ENCODE measurements at regions not wholly inside any gene's neighbourhood (a gene's known extent, or its start where the extent isn't known, plus 50 kb on each side); places are given as distances from the start of the nearest gene placed in this dataset.

DNA sequence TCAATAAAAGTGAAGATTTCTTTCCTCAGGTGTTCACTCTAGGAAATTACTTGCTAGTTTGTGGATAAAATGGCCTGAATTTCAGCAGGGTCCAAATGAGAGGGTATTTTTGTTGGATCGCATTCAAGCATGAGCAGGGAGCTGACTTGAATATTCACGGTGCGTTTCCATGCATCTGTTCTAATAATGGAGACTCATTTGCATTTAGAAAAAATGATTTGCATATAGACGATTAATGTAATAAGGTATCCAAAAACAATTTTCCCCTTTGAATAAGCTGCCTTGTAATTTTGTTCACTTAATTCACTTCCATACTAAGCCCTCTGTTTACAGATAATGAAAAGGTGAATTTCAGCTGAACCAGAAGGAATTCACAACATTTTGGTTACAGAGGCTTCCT, 130.9 kb upstream of the AJAP1 start:
- Histone ChIP-seq H3K27ac (ENCODE audit: low read length) (no peak overlapping the region), H3K36me3 (ENCODE audit: control insufficient read depth in 1 of 2, insufficient read depth in 2 of 2, low read length in 2 of 2) (no peaks in the 10 kb centered on the region), H3K9me3 (ENCODE audit: control insufficient read depth in 1 of 2, low read length in 2 of 2) (no peaks in the 10 kb centered on the region), H3K27me3 (ENCODE audit: low read depth, low read length) (no peaks in the 10 kb centered on the region), H3K4me3 (ENCODE audit: low read depth in 1 of 2, low read length in 2 of 2) (no peak overlapping the region), H3K4me1 (ENCODE audit: control insufficient read depth in 1 of 2, insufficient read depth in 2 of 2, low read length in 2 of 2) (no peaks in the 10 kb centered on the region)

DNA sequence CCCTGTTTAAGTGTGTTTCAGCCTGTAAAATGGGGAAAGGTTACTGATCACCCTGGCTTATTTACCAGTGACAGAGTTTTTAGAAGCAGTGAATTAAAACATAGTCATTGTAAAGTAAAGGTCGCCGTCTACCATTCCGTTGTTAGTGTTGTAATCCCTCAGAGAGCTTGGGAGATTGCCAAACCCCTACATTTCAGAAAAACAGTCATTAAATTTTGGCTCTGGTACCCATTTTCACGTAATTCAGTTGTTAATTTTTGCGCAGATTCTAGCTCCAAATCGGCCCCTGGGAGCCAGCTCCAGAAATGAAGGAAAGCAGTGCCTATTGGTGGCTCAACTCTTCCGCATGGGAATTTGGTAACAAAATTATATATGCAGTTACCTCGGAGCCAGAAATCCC, 127.7 kb upstream of the AJAP1 start:
- H3K9me3 ChIP-seq (ENCODE audit: control insufficient read depth in 1 of 2, low read length in 2 of 2) = no peaks in the 10 kb centered on the region
- H3K4me3 ChIP-seq (ENCODE audit: low read depth in 1 of 2, low read length in 2 of 2) = no peak overlapping the region
- H3K4me1 ChIP-seq (ENCODE audit: control insufficient read depth in 1 of 2, insufficient read depth in 2 of 2, low read length in 2 of 2) = no peaks in the 10 kb centered on the region
- H3K27ac ChIP-seq (ENCODE audit: low read length) = no peak overlapping the region
- H3K36me3 ChIP-seq (ENCODE audit: control insufficient read depth in 1 of 2, insufficient read depth in 2 of 2, low read length in 2 of 2) = no peaks in the 10 kb centered on the region
- H3K27me3 ChIP-seq (ENCODE audit: low read depth, low read length) = no peaks in the 10 kb centered on the region

DNA sequence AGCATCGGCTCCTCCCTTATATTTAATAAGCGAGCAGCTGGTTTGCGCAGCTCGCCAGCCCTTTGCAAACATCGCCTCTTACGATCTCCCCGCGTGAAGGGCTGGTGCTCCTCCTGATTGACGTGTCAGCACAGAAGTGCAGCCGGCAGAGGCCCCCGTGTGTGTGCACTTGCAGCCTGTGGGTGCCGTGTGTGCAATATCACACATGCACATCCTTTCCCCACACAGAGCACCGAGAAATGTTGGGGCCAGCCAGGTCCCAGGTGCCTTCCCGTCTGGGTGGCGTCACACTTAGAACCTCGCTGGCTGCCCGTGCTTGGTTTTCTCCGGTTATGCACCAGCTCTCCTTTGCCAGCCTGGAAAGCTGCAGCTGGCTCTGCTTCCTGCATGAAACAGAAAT, 126.6 kb upstream of the AJAP1 start:
- Histone ChIP-seq H3K27me3 (ENCODE audit: low read depth, low read length) (no peaks in the 10 kb centered on the region), H3K27ac (ENCODE audit: low read length) (no peak overlapping the region), H3K9me3 (ENCODE audit: control insufficient read depth in 1 of 2, low read length in 2 of 2) (no peaks in the 10 kb centered on the region), H3K4me3 (ENCODE audit: low read depth in 1 of 2, low read length in 2 of 2) (no peak overlapping the region), H3K36me3 (ENCODE audit: control insufficient read depth in 1 of 2, insufficient read depth in 2 of 2, low read length in 2 of 2) (no peaks in the 10 kb centered on the region), H3K4me1 (ENCODE audit: control insufficient read depth in 1 of 2, insufficient read depth in 2 of 2, low read length in 2 of 2) (no peaks in the 10 kb centered on the region)

DNA sequence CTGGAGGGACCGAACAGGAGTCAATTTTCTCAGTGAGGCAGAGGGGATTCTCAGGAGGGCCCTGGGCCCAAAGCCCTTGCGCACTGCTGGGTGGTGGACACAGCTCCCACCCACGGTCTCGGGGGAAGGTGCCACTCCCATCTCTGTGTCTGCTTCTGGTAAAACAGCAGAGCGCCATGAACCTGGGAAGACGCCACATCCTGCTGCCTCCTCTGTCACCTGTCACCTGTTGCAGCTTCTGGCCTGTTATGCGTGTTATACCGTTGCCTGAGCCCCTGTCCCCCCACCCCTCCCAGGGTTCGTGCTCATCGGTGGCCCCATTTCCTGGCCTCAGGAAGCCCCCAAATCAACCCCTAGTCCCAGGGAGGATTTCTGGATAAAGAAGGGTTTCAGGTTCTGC, 125.8 kb upstream of the AJAP1 start:
- Histone ChIP-seq H3K27me3 (ENCODE audit: low read depth, low read length) (no peaks in the 10 kb centered on the region), H3K4me1 (ENCODE audit: control insufficient read depth in 1 of 2, insufficient read depth in 2 of 2, low read length in 2 of 2) (no peaks in the 10 kb centered on the region), H3K36me3 (ENCODE audit: control insufficient read depth in 1 of 2, insufficient read depth in 2 of 2, low read length in 2 of 2) (no peaks in the 10 kb centered on the region), H3K4me3 (ENCODE audit: low read depth in 1 of 2, low read length in 2 of 2) (no peak overlapping the region), H3K9me3 (ENCODE audit: control insufficient read depth in 1 of 2, low read length in 2 of 2) (no peaks in the 10 kb centered on the region), H3K27ac (ENCODE audit: low read length) (no peak overlapping the region)

DNA sequence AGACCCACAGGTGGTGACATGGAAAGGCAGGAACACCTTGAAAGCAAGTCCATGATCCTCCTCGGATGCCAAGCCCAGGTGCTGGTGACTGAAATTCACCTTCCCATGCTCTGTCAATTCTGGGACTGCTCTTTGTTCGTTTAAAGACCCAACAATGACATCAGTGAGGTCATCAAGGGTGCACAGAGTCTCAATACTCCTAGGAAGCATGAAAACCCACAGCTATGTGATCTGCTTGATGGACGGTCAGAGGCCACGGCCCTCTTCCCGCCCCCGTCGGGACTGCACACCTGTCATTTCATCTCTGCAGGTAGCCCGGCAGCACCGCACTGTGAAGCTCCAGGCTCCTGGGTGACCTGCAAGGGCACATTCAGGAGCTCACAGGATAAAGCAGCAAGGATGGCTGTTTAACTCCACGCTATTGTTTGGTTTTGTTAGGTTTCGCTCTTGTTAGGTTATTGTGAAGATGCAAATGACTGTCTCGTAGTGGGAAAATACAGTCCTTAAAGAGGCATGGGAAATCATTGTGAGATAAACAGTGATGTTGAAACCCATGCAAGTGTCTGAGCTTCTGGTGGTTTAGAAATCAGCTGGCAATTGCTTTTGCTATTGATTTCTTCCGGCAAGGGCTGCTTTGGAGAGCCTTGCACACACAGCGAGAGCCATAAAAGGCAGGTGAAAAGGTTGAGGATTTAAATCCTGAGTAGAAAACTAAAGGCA, 124.8 kb upstream of the AJAP1 start:
- Histone ChIP-seq H3K27me3 (ENCODE audit: low read depth, low read length) (no peaks in the 10 kb centered on the region), H3K4me3 (ENCODE audit: low read depth in 1 of 2, low read length in 2 of 2) (no peak overlapping the region), H3K9me3 (ENCODE audit: control insufficient read depth in 1 of 2, low read length in 2 of 2) (no peaks in the 10 kb centered on the region), H3K4me1 (ENCODE audit: control insufficient read depth in 1 of 2, insufficient read depth in 2 of 2, low read length in 2 of 2) (no peaks in the 10 kb centered on the region), H3K36me3 (ENCODE audit: control insufficient read depth in 1 of 2, insufficient read depth in 2 of 2, low read length in 2 of 2) (no peaks in the 10 kb centered on the region), H3K27ac (ENCODE audit: low read length) (no peak overlapping the region)

DNA sequence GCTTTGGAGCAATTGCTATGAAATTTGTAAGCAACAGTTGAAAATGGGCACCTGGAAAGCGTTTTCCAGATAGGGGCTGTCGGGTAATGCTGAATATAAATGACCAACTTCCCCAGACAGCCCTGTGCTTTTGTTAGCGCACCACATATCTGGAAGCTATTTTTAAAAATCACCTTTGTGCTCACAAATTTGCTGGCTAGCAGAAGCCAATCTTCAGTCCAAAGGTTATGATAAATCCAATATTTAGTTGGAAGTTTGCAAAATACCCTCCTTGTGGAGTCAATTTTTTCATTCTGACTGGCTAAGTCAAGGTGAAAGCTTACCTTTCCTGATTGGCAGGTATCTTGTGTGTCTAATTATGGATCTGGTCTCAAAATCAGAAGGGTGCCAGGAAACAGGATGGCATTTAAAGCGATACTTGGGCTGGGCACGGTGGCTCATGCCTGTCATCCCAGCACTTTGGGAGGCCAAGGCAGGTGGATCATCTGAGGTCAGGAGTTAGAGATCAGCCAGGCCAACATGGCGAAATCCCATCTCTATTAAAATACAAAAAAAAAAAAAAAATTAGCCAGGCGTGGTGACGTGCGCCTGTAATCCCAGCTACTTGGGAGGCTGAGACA, 124.1 kb upstream of the AJAP1 start:
- Histone ChIP-seq H3K9me3 (ENCODE audit: control insufficient read depth in 1 of 2, low read length in 2 of 2) (no peaks in the 10 kb centered on the region), H3K4me1 (ENCODE audit: control insufficient read depth in 1 of 2, insufficient read depth in 2 of 2, low read length in 2 of 2) (no peaks in the 10 kb centered on the region), H3K36me3 (ENCODE audit: control insufficient read depth in 1 of 2, insufficient read depth in 2 of 2, low read length in 2 of 2) (no peaks in the 10 kb centered on the region), H3K27me3 (ENCODE audit: low read depth, low read length) (no peaks in the 10 kb centered on the region), H3K4me3 (ENCODE audit: low read depth in 1 of 2, low read length in 2 of 2) (no peak overlapping the region), H3K27ac (ENCODE audit: low read length) (no peak overlapping the region)

DNA sequence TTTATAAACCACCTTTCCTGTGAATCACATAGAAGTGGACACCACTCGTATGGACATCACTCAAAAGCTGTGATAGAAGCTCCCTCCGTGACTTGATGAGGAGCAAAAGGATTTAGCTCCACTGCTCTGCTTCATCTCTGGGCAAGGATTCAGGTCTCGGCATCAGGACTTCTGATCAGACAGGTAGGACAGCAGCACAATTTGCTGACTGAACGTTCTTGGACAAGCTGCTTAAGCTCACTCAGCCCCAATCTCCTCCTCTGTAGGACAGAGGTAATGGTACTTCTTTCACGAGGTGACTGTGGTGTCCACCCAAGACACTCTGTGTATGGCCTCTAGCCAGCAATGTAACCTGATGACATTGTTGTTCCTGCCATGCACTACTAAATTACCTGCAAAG, 122.6 kb upstream of the AJAP1 start:
- Histone ChIP-seq H3K9me3 (ENCODE audit: control insufficient read depth in 1 of 2, low read length in 2 of 2) (no peaks in the 10 kb centered on the region), H3K36me3 (ENCODE audit: control insufficient read depth in 1 of 2, insufficient read depth in 2 of 2, low read length in 2 of 2) (no peaks in the 10 kb centered on the region), H3K4me1 (ENCODE audit: control insufficient read depth in 1 of 2, insufficient read depth in 2 of 2, low read length in 2 of 2) (no peaks in the 10 kb centered on the region), H3K27me3 (ENCODE audit: low read depth, low read length) (no peaks in the 10 kb centered on the region), H3K27ac (ENCODE audit: low read length) (no peak overlapping the region), H3K4me3 (ENCODE audit: low read depth in 1 of 2, low read length in 2 of 2) (no peak overlapping the region)

DNA sequence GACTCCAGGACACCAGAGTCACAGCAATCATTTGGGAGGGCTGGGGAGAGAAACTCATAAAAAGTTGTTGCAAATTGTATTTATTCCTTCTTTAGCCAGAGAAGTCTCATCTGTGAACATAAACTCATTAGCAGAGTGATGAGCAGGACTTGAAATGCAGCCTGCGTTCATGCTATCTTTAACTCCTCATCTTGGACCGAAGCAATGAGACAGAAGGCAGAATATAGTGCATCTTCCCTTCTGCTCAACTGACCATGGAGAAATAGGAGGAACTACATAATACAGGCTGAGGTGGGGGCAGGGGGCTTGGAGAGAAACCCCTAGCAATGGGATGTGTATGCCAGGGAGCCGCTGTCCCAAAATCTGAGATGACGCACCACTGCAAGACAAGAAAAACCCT, 121.8 kb upstream of the AJAP1 start:
- Histone ChIP-seq H3K9me3 (ENCODE audit: control insufficient read depth in 1 of 2, low read length in 2 of 2) (no peaks in the 10 kb centered on the region), H3K36me3 (ENCODE audit: control insufficient read depth in 1 of 2, insufficient read depth in 2 of 2, low read length in 2 of 2) (no peaks in the 10 kb centered on the region), H3K27me3 (ENCODE audit: low read depth, low read length) (no peaks in the 10 kb centered on the region), H3K4me3 (ENCODE audit: low read depth in 1 of 2, low read length in 2 of 2) (no peak overlapping the region), H3K27ac (ENCODE audit: low read length) (no peak overlapping the region), H3K4me1 (ENCODE audit: control insufficient read depth in 1 of 2, insufficient read depth in 2 of 2, low read length in 2 of 2) (no peaks in the 10 kb centered on the region)

DNA sequence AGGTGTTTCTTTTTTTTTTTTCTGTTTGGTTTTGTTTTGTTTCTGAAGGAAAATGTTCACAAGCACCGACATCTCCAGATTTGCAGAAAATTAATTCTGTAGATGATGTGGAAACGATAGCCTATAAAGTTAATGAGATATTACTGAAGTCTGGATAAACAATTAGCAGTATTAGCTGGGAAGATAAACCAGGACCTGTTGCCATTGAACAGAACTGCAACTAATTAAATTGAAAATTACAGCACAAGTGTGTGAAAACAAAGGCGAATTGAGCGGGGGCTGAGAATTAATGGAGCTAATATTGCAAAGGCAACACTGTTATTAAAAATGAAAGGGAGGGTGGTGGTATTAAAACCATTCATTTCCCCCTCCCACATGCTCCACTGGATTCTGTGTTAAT, 107.5 kb upstream of the AJAP1 start:
- Histone ChIP-seq H3K27me3 (ENCODE audit: low read depth, low read length) (no peaks in the 10 kb centered on the region), H3K4me3 (ENCODE audit: low read depth in 1 of 2, low read length in 2 of 2) (no peak overlapping the region), H3K27ac (ENCODE audit: low read length) (no peak overlapping the region), H3K9me3 (ENCODE audit: control insufficient read depth in 1 of 2, low read length in 2 of 2) (peaks cover 0 to 6% of the 10 kb centered on the region in 2 donors), H3K36me3 (ENCODE audit: control insufficient read depth in 1 of 2, insufficient read depth in 2 of 2, low read length in 2 of 2) (no peaks in the 10 kb centered on the region), H3K4me1 (ENCODE audit: control insufficient read depth in 1 of 2, insufficient read depth in 2 of 2, low read length in 2 of 2) (no peaks in the 10 kb centered on the region)

DNA sequence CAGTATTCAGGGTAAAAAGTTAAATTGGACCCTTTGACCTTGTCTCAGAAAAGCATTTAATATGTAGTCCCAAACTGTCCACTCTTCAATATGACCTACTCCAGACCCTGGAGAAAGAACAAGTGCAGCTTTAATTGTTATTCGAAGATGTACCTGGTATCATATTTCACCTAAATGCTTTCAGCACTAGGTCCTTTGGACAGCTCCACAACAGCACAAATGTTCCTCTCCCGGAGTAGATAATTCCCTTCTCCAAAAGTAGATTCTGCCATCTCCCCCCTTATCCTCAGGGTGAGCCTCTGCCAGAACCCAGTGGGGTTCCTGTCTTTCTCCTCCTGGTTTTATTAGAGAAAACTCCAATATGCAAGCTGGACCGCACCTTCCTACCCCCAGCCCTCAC, 104.5 kb upstream of the AJAP1 start:
- H3K9me3 ChIP-seq (ENCODE audit: control insufficient read depth in 1 of 2, low read length in 2 of 2) = peaks cover 0 to 3% of the 10 kb centered on the region in 2 donors
- no peaks in the 10 kb centered on the region for H3K4me1 ChIP-seq (ENCODE audit: control insufficient read depth in 1 of 2, insufficient read depth in 2 of 2, low read length in 2 of 2)
- no peak overlapping the region for H3K4me3 ChIP-seq (ENCODE audit: low read depth in 1 of 2, low read length in 2 of 2)
- no peaks in the 10 kb centered on the region for H3K27me3 ChIP-seq (ENCODE audit: low read depth, low read length)
- no peaks in the 10 kb centered on the region for H3K36me3 ChIP-seq (ENCODE audit: control insufficient read depth in 1 of 2, insufficient read depth in 2 of 2, low read length in 2 of 2)
- H3K27ac ChIP-seq (ENCODE audit: low read length) = no peak overlapping the region

DNA sequence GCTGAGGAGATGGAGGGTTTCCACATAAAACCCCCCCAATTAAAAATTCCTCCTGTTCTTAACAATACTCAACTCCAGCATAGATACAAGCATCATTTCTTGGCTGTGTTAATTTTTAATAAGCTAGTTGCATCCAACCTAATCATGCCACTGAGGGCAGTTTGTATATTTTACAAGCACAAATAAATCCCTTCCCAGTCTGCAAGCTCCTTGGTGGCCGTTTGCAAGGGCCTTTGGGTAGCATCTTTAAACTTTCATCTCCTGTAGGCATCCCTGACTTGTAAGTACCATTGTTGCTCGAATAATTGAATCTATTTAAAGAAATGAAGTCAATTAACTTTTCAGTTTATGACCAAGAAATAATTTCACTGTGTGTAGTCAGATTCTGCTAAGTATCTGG, 103.5 kb upstream of the AJAP1 start:
- Histone ChIP-seq H3K27ac (ENCODE audit: low read length) (no peak overlapping the region), H3K27me3 (ENCODE audit: low read depth, low read length) (no peaks in the 10 kb centered on the region), H3K36me3 (ENCODE audit: control insufficient read depth in 1 of 2, insufficient read depth in 2 of 2, low read length in 2 of 2) (no peaks in the 10 kb centered on the region), H3K4me3 (ENCODE audit: low read depth in 1 of 2, low read length in 2 of 2) (no peak overlapping the region), H3K9me3 (ENCODE audit: control insufficient read depth in 1 of 2, low read length in 2 of 2) (peaks cover 0 to 3% of the 10 kb centered on the region in 2 donors), H3K4me1 (ENCODE audit: control insufficient read depth in 1 of 2, insufficient read depth in 2 of 2, low read length in 2 of 2) (no peaks in the 10 kb centered on the region)

DNA sequence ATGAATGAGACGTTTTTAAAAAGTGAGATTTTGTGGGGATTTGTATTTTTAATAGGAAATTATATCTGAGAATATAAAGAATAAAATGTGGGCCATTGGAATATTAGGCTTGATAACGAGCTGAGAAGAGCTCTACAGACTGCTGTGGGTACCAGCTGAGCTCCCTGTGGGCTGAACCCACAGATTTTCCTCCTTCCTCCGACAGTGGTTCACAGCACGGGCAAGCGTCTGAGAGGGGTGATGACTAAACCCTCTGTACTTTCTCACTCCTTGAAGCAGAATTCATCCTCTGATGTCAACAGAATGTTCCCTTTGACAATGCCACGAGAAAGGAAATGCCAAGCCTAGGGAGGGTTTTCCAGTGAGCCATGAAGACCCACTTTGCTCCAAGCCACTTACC, 102.7 kb upstream of the AJAP1 start:
- peaks cover 0 to 3% of the 10 kb centered on the region in 2 donors for H3K9me3 ChIP-seq (ENCODE audit: control insufficient read depth in 1 of 2, low read length in 2 of 2)
- no peaks in the 10 kb centered on the region for H3K36me3 ChIP-seq (ENCODE audit: control insufficient read depth in 1 of 2, insufficient read depth in 2 of 2, low read length in 2 of 2)
- no peaks in the 10 kb centered on the region for H3K27me3 ChIP-seq (ENCODE audit: low read depth, low read length)
- no peak overlapping the region for H3K27ac ChIP-seq (ENCODE audit: low read length)
- H3K4me1 ChIP-seq (ENCODE audit: control insufficient read depth in 1 of 2, insufficient read depth in 2 of 2, low read length in 2 of 2) = no peaks in the 10 kb centered on the region
- H3K4me3 ChIP-seq (ENCODE audit: low read depth in 1 of 2, low read length in 2 of 2) = no peak overlapping the region

All from muscle layer of duodenum (tissue), 2 donors.